ENCODE measurements at regions not wholly inside any gene's neighbourhood (a gene's known extent, or its start where the extent isn't known, plus 50 kb on each side); places are given as distances from the start of the nearest gene placed in this dataset.

- no peak for DNase-seq (ENCODE audit: low read depth, low spot score)
Measured at GRCh38 chr13:108526286-108526685, 103.1 kb upstream of the MYO16 start.

GRCh38 chr13:108527844-108528243 is 101.6 kb upstream of the MYO16 start:
- no peak for DNase-seq (ENCODE audit: low read depth, low spot score)

GRCh38 chr13:108528303-108528702 is 101.1 kb upstream of the MYO16 start:
- DNase-seq (ENCODE audit: low read depth, low spot score) = no peak

- DNase-seq (ENCODE audit: low read depth, low spot score) = no peak
Measured at GRCh38 chr13:108533842-108534241, 95.6 kb upstream of the MYO16 start.

- no peak for DNase-seq (ENCODE audit: low read depth, low spot score)
Measured at GRCh38 chr13:108534728-108535127, 94.7 kb upstream of the MYO16 start.

- no peak for DNase-seq (ENCODE audit: low read depth, low spot score)
Measured at GRCh38 chr13:108549934-108550333, 79.5 kb upstream of the MYO16 start.

- no peak for DNase-seq (ENCODE audit: low read depth, low spot score)
Measured at GRCh38 chr13:108551674-108552073, 77.7 kb upstream of the MYO16 start.

- DNase-seq (ENCODE audit: low read depth, low spot score) = no peak
Measured at GRCh38 chr13:108558489-108558888, 70.9 kb upstream of the MYO16 start.

- DNase-seq (ENCODE audit: low read depth, low spot score) = no peak
Measured at GRCh38 chr13:108560093-108560492, 69.3 kb upstream of the MYO16 start.

- no peak for DNase-seq (ENCODE audit: low read depth, low spot score)
Measured at GRCh38 chr13:108561149-108561548, 68.3 kb upstream of the MYO16 start.

- DNase-seq (ENCODE audit: low read depth, low spot score) = no peak
Measured at GRCh38 chr13:108566413-108567170, 62.8 kb upstream of the MYO16 start.

GRCh38 chr13:108572782-108573211 is 56.6 kb upstream of the MYO16 start:
- no peak for DNase-seq (ENCODE audit: low read depth, low spot score)

GRCh38 chr13:108573455-108573854 is 56.0 kb upstream of the MYO16 start:
- no peak for DNase-seq (ENCODE audit: low read depth, low spot score)

- DNase-seq (ENCODE audit: low read depth, low spot score) = no peak
Measured at GRCh38 chr13:108574856-108575255, 54.6 kb upstream of the MYO16 start.

GRCh38 chr13:108575430-108575829 is 54.0 kb upstream of the MYO16 start:
- no peak for DNase-seq (ENCODE audit: low read depth, low spot score)

All from brain pericyte (primary cell).